ENCODE measurements at regions not wholly inside any gene's neighbourhood (a gene's known extent, or its start where the extent isn't known, plus 50 kb on each side); places are given as distances from the start of the nearest gene placed in this dataset.

DNA sequence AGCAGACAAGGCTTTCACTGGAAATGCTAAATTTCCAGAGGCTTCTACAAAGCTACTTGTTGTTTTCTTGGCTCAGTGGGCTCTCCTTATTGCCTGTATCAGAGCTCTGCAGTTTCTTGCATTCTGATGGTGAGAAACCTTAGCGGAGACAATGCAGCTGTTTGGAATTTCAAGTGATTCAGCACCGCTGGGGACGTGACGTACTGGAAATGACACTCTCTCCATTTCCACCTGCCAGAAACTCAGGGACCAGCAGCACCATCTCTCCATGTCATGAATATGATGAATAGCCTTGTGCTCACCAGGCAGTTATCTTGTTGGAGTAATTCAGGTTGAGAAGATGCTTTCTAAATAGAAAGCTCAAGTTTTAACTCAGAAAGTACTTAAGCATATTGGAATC is 497.2 kb upstream of the DEPDC1 start:
- DNase-seq = no peak
- Histone ChIP-seq H3K36me3 (no peaks in the 10 kb centered on the region), H3K27me3 (replicated peaks in 1 of 7) (no peaks in the 10 kb centered on the region), H3K27ac (no peak overlapping the region), H3K9me3 (peaks cover 0 to 17% (median 4%) of the 10 kb centered on the region in 8 donors), H3K4me1 (no peaks in the 10 kb centered on the region), H3K4me3 (no peak overlapping the region)
- WGBS, 5 donors = 68 to 86% (median 80%) methylated on average over 4 of the region's 4 CpGs
- no peak for TF ChIP-seq POLR2A (IDR thresholded peaks at IDR 0.05)
- TF ChIP-seq POLR2AphosphoS5 (IDR thresholded peaks at IDR 0.05) = no peak
- intact Hi-C loops (cut with DNase I; ENCODE audit: low total_unique reads) = no loop called here

DNA sequence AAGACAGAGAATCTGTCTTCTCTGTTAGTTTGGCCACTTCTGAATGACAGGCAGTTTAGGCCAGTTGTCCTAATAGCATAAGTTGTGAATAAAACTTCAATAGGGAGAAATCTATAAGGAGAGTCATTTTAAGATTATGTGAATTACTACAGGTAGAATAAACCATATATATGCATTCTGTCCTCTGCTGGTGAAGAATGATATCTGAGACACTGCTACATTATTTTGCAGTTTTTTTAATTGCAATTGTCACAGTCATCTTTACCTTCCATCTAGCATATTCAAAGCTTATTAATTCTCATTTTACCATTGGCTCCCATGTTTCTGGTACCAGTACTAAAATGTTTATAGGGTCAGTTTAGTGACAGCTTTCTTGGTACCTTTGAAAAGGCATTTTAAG is 519.6 kb upstream of the DEPDC1 start:
- Histone ChIP-seq H3K36me3 (no peaks in the 10 kb centered on the region), H3K27me3 (replicated peaks in 1 of 7) (no peaks in the 10 kb centered on the region), H3K4me3 (no peak overlapping the region), H3K9me3 (peaks cover 0 to 28% (median 14%) of the 10 kb centered on the region in 8 donors), H3K4me1 (no peaks in the 10 kb centered on the region), H3K27ac (no peak overlapping the region)
- TF ChIP-seq POLR2AphosphoS5 (IDR thresholded peaks at IDR 0.05) (no peak), POLR2A (IDR thresholded peaks at IDR 0.05) (no peak)
- TF ChIP-seq, protein P1, sequence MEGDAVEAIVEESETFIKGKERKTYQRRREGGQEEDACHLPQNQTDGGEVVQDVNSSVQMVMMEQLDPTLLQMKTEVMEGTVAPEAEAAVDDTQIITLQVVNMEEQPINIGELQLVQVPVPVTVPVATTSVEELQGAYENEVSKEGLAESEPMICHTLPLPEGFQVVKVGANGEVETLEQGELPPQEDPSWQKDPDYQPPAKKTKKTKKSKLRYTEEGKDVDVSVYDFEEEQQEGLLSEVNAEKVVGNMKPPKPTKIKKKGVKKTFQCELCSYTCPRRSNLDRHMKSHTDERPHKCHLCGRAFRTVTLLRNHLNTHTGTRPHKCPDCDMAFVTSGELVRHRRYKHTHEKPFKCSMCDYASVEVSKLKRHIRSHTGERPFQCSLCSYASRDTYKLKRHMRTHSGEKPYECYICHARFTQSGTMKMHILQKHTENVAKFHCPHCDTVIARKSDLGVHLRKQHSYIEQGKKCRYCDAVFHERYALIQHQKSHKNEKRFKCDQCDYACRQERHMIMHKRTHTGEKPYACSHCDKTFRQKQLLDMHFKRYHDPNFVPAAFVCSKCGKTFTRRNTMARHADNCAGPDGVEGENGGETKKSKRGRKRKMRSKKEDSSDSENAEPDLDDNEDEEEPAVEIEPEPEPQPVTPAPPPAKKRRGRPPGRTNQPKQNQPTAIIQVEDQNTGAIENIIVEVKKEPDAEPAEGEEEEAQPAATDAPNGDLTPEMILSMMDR (IDR thresholded peaks at IDR 0.05 in 8 of 11, conservative IDR thresholded peaks at IDR 0.05 in 3 of 11) = no peak
- no peak for DNase-seq
- intact Hi-C loops (cut with DNase I; ENCODE audit: low total_unique reads) = no loop called here

DNA sequence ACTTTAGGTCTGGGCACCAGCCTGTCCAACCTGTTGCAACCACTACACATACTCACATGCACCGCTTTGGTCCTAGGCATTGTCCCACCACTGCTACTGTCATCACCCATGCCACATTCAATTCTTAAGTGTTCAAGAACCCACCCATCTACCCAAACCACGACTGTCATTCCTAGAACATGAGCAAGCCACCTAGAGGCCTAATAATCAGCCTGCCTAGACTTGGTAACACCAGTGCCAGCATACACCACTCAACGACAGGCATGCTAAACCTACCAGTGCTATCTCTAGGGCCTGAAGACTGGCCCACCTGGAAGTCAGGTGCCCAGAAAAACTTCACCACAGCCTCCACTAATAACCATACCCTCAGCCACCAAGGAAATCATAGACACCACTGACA is 532.8 kb upstream of the DEPDC1 start:
- Histone ChIP-seq H3K27me3 (replicated peaks in 1 of 7) (no peaks in the 10 kb centered on the region), H3K4me1 (no peaks in the 10 kb centered on the region), H3K4me3 (no peak overlapping the region), H3K9me3 (peaks cover 3 to 57% (median 43%) of the 10 kb centered on the region in 8 donors), H3K36me3 (no peaks in the 10 kb centered on the region), H3K27ac (no peak overlapping the region)
- intact Hi-C loops (cut with DNase I; ENCODE audit: low total_unique reads) = no loop called here
- WGBS, 5 donors = 67 to 80% (median 76%) methylated on average over 3 of the region's 3 CpGs
- TF ChIP-seq POLR2A (IDR thresholded peaks at IDR 0.05) (no peak), POLR2AphosphoS5 (IDR thresholded peaks at IDR 0.05) (no peak)
- TF ChIP-seq, protein P1 (IDR thresholded peaks at IDR 0.05 in 8 of 11, conservative IDR thresholded peaks at IDR 0.05 in 3 of 11) = no peak
- DNase-seq = no peak

DNA sequence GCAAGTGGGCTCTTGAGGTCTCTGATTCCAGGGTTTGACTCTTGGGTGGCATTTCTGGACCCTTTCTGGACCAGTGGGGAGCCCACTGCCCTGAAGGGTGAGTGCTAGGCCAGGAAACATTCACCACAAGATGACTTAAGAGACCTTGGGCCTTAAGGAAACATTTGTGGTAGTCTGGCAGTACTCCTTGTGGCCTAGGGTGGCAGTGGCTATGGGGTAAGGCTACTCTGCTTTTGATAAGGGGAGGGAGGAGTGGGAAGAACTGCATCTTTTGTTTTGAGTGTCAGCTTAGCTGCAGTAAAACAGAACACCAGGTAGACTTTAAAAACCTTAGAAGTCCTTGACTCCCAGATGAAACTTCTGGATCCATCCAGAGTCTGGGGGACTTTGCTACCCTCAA is 529.3 kb upstream of the LRRC7 start:
- no peak for DNase-seq
- Histone ChIP-seq H3K36me3 (no peaks in the 10 kb centered on the region), H3K4me1 (no peaks in the 10 kb centered on the region), H3K4me3 (no peak overlapping the region), H3K9me3 (peaks cover 0 to 56% (median 47%) of the 10 kb centered on the region in 8 donors), H3K27me3 (replicated peaks in 1 of 7) (no peaks in the 10 kb centered on the region), H3K27ac (no peak overlapping the region)
- intact Hi-C loops (cut with DNase I; ENCODE audit: low total_unique reads) = no loop called here
- no peak for TF ChIP-seq POLR2AphosphoS5 (IDR thresholded peaks at IDR 0.05)
- TF ChIP-seq, protein P1 (IDR thresholded peaks at IDR 0.05 in 8 of 11, conservative IDR thresholded peaks at IDR 0.05 in 3 of 11) = no peak

DNA sequence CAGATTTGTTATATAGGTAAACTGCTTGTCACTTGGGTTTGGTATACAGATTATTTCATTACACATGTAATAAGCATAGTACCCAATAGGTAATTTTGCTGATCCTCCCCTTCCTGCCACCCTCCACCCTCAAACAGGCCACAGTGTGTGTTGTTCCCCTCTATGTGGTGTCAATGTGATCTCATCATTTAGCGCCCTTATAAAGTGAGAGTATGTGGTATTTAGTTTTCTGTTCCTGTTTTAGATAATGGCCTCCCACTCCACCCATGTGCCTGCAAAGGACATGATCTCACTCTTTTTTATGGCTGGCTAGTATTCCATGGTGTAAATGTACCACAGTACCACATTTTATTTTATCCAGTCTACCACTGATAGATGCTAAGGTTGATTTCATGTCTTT is 522.1 kb upstream of the LRRC7 start:
- TF ChIP-seq, protein P1 (IDR thresholded peaks at IDR 0.05 in 8 of 11, conservative IDR thresholded peaks at IDR 0.05 in 3 of 11) = no peak
- TF ChIP-seq POLR2A (IDR thresholded peaks at IDR 0.05) = no peak
- TF ChIP-seq POLR2AphosphoS5 (IDR thresholded peaks at IDR 0.05) = no peak
- Histone ChIP-seq H3K27ac (no peak overlapping the region), H3K27me3 (replicated peaks in 1 of 7) (no peaks in the 10 kb centered on the region)

More for the DNA sequence above, 522.1 kb upstream of the LRRC7 start:
- WGBS, 5 donors = 81 to 94% (median 88%) methylated on average over 1 of the region's 1 CpG
- Histone ChIP-seq H3K4me3 (no peak overlapping the region), H3K36me3 (no peaks in the 10 kb centered on the region), H3K4me1 (no peaks in the 10 kb centered on the region), H3K9me3 (peaks cover 0 to 21% (median 8%) of the 10 kb centered on the region in 8 donors)
- intact Hi-C loops (cut with DNase I; ENCODE audit: low total_unique reads) = no loop called here
- no peak for DNase-seq
